HepG2 (cell line): ENCODE measurements at regions not wholly inside any gene's neighbourhood (a gene's known extent, or its start where the extent isn't known, plus 50 kb on each side); places are given as distances from the start of the nearest gene placed in this dataset.

Source experiments
- ATAC-seq: fragments of 200-7000 bp; cut with Tn5 transposase; 3 replicates; pipeline ENCODE4 v1.9.1; 2020; ENCODE audit warnings: mild to moderate bottlenecking, moderate library complexity
- BruUV-seq: library from RNA; stranded (reverse); fragments of 400-500 nt; replicated peaks from 2 replicates; lab custom pipeline; 2021; lab: Mats Ljungman, UMichigan
- CTCF ChIA-PET: fragments of 300-600 bp; formaldehyde crosslinking; extraction: SDS; loops from one replicate; lab custom pipeline; 2021; ENCODE audit warnings: low total read pairs, inconsistent platforms, low intra/inter-chr PET ratio; lab: Yijun Ruan, JAX
- POLR2A ChIA-PET: fragments of 350-600 bp; sonication (Branson Sonifier 250); formaldehyde crosslinking; loops from one replicate; lab custom pipeline; 2020; ENCODE audit warnings: antibody characterized with exemption, inconsistent platforms; lab: Yijun Ruan, JAX
- DNase-seq: peaks from one replicate; pipeline ENCODE4 v3.0.0-alpha.2; 2015; ENCODE audit warnings: low spot score
- FAIRE-seq: peaks from 3 replicates; lab custom pipeline; 2011; peaks lifted over from hg19 to GRCh38; lab: Jason Lieb, UNC
- H2AFZ ChIP-seq: one replicate; pipeline ENCODE4 v1.6.1; 2011; ENCODE audit warnings: low read length, inconsistent platforms
- H3K27ac ChIP-seq: fragments of 300-600 bp; 3 replicates; pipeline ENCODE4 v1.8.0; 2011; ENCODE audit warnings: mixed run types, mild to moderate bottlenecking, mixed read lengths, low read length, inconsistent platforms; ENCODE audit not compliant: insufficient read depth; ENCODE audit errors: extremely low read length
- H3K27me3 ChIP-seq, 2 experiments: fragments of 200-600 bp in 1 of 2; 2 replicates in 1 of 2; 3 replicates in 1 of 2; pipeline versions ENCODE4 v1.6.0 to v1.8.0; 2011; ENCODE audit warnings: low read length in 2 of 2, mild to moderate bottlenecking in 2 of 2, moderate library complexity in 2 of 2, inconsistent platforms in 1 of 2; ENCODE audit not compliant: insufficient read depth in 2 of 2, control insufficient read depth in 1 of 2
- H3K36me3 ChIP-seq, 2 experiments: fragments of 200-600 bp in 1 of 2; replicated peaks in 1 of 2; 2 replicates in 1 of 2; 3 replicates in 1 of 2; pipeline versions ENCODE4 v1.5.1 to v1.8.0; 2011; ENCODE audit warnings: low read length in 2 of 2, inconsistent platforms in 1 of 2; ENCODE audit not compliant: insufficient read depth in 2 of 2, control insufficient read depth in 1 of 2
- H3K4me1 ChIP-seq: 2 replicates; pipeline ENCODE4 v1.5.1; 2012; ENCODE audit warnings: low read length, inconsistent platforms; ENCODE audit not compliant: insufficient read depth
- H3K4me2 ChIP-seq: 2 replicates; pipeline ENCODE4 v1.6.0; 2011; ENCODE audit warnings: low read depth, low read length, inconsistent platforms
- H3K4me3 ChIP-seq, 3 experiments: fragments of 200-600 bp in 1 of 3; sonication (generic), shearing (Covaris generic) in 1 of 3; replicated peaks in 1 of 3; 2 replicates each; pipeline ENCODE4 v1.5.1; 2011 to 2016; ENCODE audit warnings: low read length in 3 of 3, inconsistent platforms in 2 of 3, low read depth in 2 of 3, mild to moderate bottlenecking in 2 of 3, control low read depth in 1 of 3, mixed read lengths in 1 of 3; ENCODE audit not compliant: insufficient read depth in 1 of 3
- H3K79me2 ChIP-seq: one replicate; pipeline ENCODE4 v1.6.1; 2011; ENCODE audit warnings: low read length, inconsistent platforms; ENCODE audit not compliant: insufficient read depth
- H3K9ac ChIP-seq: 2 replicates; pipeline ENCODE4 v1.6.0; 2011; ENCODE audit warnings: mild to moderate bottlenecking, low read depth, low read length, inconsistent platforms; ENCODE audit not compliant: insufficient read depth
- H3K9me3 ChIP-seq: 2 replicates; pipeline ENCODE4 v1.5.1; 2012; ENCODE audit warnings: mild to moderate bottlenecking, low read length
- H4K20me1 ChIP-seq: 2 replicates; pipeline ENCODE4 v1.6.0; 2011; ENCODE audit warnings: inconsistent platforms, mild to moderate bottlenecking, low read length, moderate library complexity; ENCODE audit not compliant: insufficient read depth
- DNMT3B ChIP-seq: conservative IDR thresholded peaks from 2 replicates; pipeline ENCODE4 v1.6.1; 2016; ENCODE audit warnings: missing biosample characterization, control low read depth
- FLYWCH1 ChIP-seq: sonication (generic); formaldehyde crosslinking; IDR thresholded peaks from 2 replicates; pipeline ENCODE4 v1.8.1; 2023; ENCODE audit warnings: mild to moderate bottlenecking, missing genetic modification reagents
- GATAD2A ChIP-seq: IDR thresholded peaks from 2 replicates; pipeline ENCODE4 v1.6.1; 2016
- HNRNPLL ChIP-seq: fragments of 200-400 bp; formaldehyde crosslinking; IDR thresholded peaks from 2 replicates; pipeline ENCODE4 v1.6.1; 2017; ENCODE audit warnings: mild to moderate bottlenecking, low read depth, low read length; ENCODE audit not compliant: poor library complexity, severe bottlenecking
- JUNB ChIP-seq: sonication (generic); formaldehyde crosslinking; IDR thresholded peaks from 2 replicates; pipeline ENCODE4 v1.8.0; 2022; ENCODE audit warnings: missing genetic modification reagents, mild to moderate bottlenecking, borderline replicate concordance
- KLF12 ChIP-seq: sonication (generic); formaldehyde crosslinking; IDR thresholded peaks from 2 replicates; pipeline ENCODE4 v1.4.0; 2020; ENCODE audit warnings: missing genetic modification reagents, borderline replicate concordance
- NFKBIZ ChIP-seq: IDR thresholded peaks from 2 replicates; pipeline ENCODE4 v1.6.1; 2018; ENCODE audit warnings: missing genetic modification reagents, missing compliant biosample characterization
- TGIF2 ChIP-seq: IDR thresholded peaks from 2 replicates; pipeline ENCODE4 v1.6.1; 2016; ENCODE audit warnings: control low read depth, missing compliant biosample characterization
- ZFX ChIP-seq: sonication (generic); formaldehyde crosslinking; IDR thresholded peaks from 2 replicates; pipeline ENCODE4 v1.4.0; 2020; ENCODE audit warnings: mild to moderate bottlenecking, low read depth, missing genetic modification reagents, moderate library complexity
- ZNF30 ChIP-seq: sonication (generic); formaldehyde crosslinking; IDR thresholded peaks from 2 replicates; pipeline ENCODE4 v1.5.0; 2020; ENCODE audit warnings: mild to moderate bottlenecking, missing genetic modification reagents
- ZNF598 ChIP-seq: sonication (generic); formaldehyde crosslinking; IDR thresholded peaks from 2 replicates; pipeline ENCODE4 v1.5.1; 2020; ENCODE audit warnings: mild to moderate bottlenecking, missing genetic modification reagents, borderline replicate concordance
- ZNF7 ChIP-seq: IDR thresholded peaks from 2 replicates; pipeline ENCODE4 v1.6.1; 2016; ENCODE audit warnings: missing biosample characterization, missing genetic modification reagents
- WGBS: methylation state at CpG from one replicate; pipeline ENCODE4 v1.1.6; 2017; ENCODE audit warnings: low lambda C conversion rate; 5-methylcytosine and 5-hydroxymethylcytosine counted together
- in situ Hi-C: cut with HindIII; loops from 2 replicates; pipeline ENCODE4 v1.10.0; 2017; ENCODE audit warnings: low pct_unique_long_range_greater_than_20kb; ENCODE audit not compliant: extremely low pct_ligation_motif_present
- intact Hi-C: fragments of 100-400 bp; cut with micrococcal nuclease; formaldehyde crosslinking; loops from one replicate; pipeline ENCODE4 v1.10.0; 2022; ENCODE audit not compliant: unreplicated experiment
- TF ChIP-seq, protein P1 (sequence below): sonication (generic); formaldehyde crosslinking; IDR thresholded peaks from 2 replicates; pipeline ENCODE4 v1.4.0; 2020; ENCODE audit warnings: missing genetic modification reagents
- TF ChIP-seq, protein P2 (sequence below): sonication (generic); formaldehyde crosslinking; IDR thresholded peaks from 2 replicates; pipeline ENCODE4 v1.9.0; 2021; ENCODE audit warnings: missing genetic modification reagents, mild to moderate bottlenecking, borderline replicate concordance

DNA sequence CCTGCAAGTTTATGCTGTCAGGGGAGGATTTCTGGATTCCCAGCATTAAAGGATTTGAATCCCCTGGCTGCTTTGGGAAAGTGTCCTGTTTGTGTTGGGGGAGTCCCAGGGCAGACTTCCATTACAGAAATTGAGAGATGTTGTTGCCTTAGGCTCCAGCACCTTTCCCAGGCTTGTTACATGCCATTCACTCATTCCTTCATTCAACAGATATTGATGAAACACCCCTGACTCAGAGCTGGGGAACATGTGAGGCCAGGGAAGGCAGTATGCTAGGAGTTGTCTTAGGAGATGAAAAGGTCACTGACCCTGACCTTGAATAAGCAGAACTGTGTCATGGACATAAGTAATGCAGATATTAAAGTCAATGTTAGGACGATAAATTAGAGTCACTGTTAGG, 161.7 kb downstream of the NTMT2 start:
- CTCF ChIA-PET: no interaction called here
- no TSS peak for BruUV-seq
- in situ Hi-C loops: no loop called here
- no peaks in the 10 kb centered on the region for H4K20me1 ChIP-seq
- POLR2A ChIA-PET: no interaction called here
- H3K4me1 ChIP-seq: no peaks in the 10 kb centered on the region
- no peak for FAIRE-seq
- TF ChIP-seq, protein P1, sequence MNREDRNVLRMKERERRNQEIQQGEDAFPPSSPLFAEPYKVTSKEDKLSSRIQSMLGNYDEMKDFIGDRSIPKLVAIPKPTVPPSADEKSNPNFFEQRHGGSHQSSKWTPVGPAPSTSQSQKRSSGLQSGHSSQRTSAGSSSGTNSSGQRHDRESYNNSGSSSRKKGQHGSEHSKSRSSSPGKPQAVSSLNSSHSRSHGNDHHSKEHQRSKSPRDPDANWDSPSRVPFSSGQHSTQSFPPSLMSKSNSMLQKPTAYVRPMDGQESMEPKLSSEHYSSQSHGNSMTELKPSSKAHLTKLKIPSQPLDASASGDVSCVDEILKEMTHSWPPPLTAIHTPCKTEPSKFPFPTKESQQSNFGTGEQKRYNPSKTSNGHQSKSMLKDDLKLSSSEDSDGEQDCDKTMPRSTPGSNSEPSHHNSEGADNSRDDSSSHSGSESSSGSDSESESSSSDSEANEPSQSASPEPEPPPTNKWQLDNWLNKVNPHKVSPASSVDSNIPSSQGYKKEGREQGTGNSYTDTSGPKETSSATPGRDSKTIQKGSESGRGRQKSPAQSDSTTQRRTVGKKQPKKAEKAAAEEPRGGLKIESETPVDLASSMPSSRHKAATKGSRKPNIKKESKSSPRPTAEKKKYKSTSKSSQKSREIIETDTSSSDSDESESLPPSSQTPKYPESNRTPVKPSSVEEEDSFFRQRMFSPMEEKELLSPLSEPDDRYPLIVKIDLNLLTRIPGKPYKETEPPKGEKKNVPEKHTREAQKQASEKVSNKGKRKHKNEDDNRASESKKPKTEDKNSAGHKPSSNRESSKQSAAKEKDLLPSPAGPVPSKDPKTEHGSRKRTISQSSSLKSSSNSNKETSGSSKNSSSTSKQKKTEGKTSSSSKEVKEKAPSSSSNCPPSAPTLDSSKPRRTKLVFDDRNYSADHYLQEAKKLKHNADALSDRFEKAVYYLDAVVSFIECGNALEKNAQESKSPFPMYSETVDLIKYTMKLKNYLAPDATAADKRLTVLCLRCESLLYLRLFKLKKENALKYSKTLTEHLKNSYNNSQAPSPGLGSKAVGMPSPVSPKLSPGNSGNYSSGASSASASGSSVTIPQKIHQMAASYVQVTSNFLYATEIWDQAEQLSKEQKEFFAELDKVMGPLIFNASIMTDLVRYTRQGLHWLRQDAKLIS (CRISPR knock-in tag): no peak
- no peak for TF ChIP-seq HNRNPLL
- no peak for TF ChIP-seq GATAD2A (CRISPR knock-in tag)
- no peak for TF ChIP-seq KLF12 (CRISPR knock-in tag)
- TF ChIP-seq JUNB: no peak
- TF ChIP-seq, protein P2, sequence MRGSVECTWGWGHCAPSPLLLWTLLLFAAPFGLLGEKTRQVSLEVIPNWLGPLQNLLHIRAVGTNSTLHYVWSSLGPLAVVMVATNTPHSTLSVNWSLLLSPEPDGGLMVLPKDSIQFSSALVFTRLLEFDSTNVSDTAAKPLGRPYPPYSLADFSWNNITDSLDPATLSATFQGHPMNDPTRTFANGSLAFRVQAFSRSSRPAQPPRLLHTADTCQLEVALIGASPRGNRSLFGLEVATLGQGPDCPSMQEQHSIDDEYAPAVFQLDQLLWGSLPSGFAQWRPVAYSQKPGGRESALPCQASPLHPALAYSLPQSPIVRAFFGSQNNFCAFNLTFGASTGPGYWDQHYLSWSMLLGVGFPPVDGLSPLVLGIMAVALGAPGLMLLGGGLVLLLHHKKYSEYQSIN (CRISPR knock-in tag): no peak
- TF ChIP-seq FLYWCH1 (CRISPR knock-in tag): no peak
- TF ChIP-seq DNMT3B (CRISPR knock-in tag): no peak
- TF ChIP-seq ZNF598 (CRISPR knock-in tag): no peak
- no peak for TF ChIP-seq ZFX (CRISPR knock-in tag)
- no peak for TF ChIP-seq TGIF2 (CRISPR knock-in tag)
- no peak for TF ChIP-seq ZNF30 (CRISPR knock-in tag)
- no peak for TF ChIP-seq NFKBIZ (CRISPR knock-in tag)
- TF ChIP-seq ZNF7 (CRISPR knock-in tag): no peak
- intact Hi-C loops: no loop called here
- H3K9me3 ChIP-seq: no peaks in the 10 kb centered on the region
- H3K79me2 ChIP-seq: no peaks in the 10 kb centered on the region
- H3K4me2 ChIP-seq: no peak overlapping the region
- H3K9ac ChIP-seq: no peak overlapping the region
- DNase-seq: no peak
- WGBS: 4% methylated on average over 1 of the region's 1 CpG
- H2AFZ ChIP-seq: no peak overlapping the region
- ATAC-seq: no peak
- H3K27me3 ChIP-seq: no peaks in the 10 kb centered on the region
- H3K27ac ChIP-seq: no peak overlapping the region
- no peak overlapping the region for H3K4me3 ChIP-seq
- no peaks in the 10 kb centered on the region for H3K36me3 ChIP-seq
